Hepatocyte (in vitro differentiated cells): ENCODE measurements at regions not wholly inside any gene's neighbourhood (a gene's known extent, or its start where the extent isn't known, plus 50 kb on each side); places are given as distances from the start of the nearest gene placed in this dataset.

ENCODE experiments used
- CTCF ChIP-seq: fragments of 200-600 bp; sonication (generic); IDR thresholded peaks from 2 replicates; pipeline ENCODE4 v1.5.1; 2016; ENCODE audit warnings: antibody characterized with exemption, mild to moderate bottlenecking; ENCODE audit not compliant: poor library complexity
- EZH2 ChIP-seq: fragments of 200-600 bp; sonication (generic); IDR thresholded peaks from 2 replicates; pipeline ENCODE4 v1.6.1; 2016; ENCODE audit warnings: antibody characterized with exemption, mild to moderate bottlenecking, borderline replicate concordance
- EZH2phosphoT487 ChIP-seq: fragments of 200-600 bp; sonication (generic); IDR thresholded peaks from one replicate; pipeline ENCODE4 v1.6.1; 2018; ENCODE audit warnings: antibody characterized with exemption, mild to moderate bottlenecking, low read depth, moderate library complexity; ENCODE audit not compliant: unreplicated experiment, severe bottlenecking

- no peak for TF ChIP-seq CTCF
- TF ChIP-seq EZH2 = no peak
- no peak for TF ChIP-seq EZH2phosphoT487
These were observed 314.2 kb upstream of the POU3F1 start for GRCh38 chr1:38360807-38361206.
